ENCODE measurements at regions not wholly inside any gene's neighbourhood (a gene's known extent, or its start where the extent isn't known, plus 50 kb on each side); places are given as distances from the start of the nearest gene placed in this dataset.
A peak's percentile ranks its signal among the peaks of the same experiment; 100 is the strongest.

DNA sequence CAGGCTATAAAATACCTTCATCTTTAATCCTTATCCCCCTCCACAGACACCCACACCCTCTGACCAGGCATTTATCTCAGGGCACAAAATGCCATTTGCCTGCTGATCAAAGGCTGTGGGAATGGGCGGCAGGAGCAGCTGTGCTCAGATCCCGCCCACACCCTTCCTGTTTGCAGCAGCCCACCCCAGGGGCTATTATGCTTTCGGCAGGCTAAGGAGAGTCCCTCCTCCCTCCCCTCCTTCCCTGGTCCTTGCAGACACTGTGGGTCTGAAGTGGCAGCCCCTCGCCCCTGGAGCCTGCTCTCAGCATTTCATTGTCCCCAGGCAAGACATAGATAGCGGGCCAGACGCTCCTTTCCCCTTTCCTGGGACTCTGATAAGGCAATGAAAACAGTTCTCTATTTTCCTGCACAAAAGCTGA, 220.8 kb upstream of the HEY2 start (continued):
- TF ChIP-seq, protein P1, sequence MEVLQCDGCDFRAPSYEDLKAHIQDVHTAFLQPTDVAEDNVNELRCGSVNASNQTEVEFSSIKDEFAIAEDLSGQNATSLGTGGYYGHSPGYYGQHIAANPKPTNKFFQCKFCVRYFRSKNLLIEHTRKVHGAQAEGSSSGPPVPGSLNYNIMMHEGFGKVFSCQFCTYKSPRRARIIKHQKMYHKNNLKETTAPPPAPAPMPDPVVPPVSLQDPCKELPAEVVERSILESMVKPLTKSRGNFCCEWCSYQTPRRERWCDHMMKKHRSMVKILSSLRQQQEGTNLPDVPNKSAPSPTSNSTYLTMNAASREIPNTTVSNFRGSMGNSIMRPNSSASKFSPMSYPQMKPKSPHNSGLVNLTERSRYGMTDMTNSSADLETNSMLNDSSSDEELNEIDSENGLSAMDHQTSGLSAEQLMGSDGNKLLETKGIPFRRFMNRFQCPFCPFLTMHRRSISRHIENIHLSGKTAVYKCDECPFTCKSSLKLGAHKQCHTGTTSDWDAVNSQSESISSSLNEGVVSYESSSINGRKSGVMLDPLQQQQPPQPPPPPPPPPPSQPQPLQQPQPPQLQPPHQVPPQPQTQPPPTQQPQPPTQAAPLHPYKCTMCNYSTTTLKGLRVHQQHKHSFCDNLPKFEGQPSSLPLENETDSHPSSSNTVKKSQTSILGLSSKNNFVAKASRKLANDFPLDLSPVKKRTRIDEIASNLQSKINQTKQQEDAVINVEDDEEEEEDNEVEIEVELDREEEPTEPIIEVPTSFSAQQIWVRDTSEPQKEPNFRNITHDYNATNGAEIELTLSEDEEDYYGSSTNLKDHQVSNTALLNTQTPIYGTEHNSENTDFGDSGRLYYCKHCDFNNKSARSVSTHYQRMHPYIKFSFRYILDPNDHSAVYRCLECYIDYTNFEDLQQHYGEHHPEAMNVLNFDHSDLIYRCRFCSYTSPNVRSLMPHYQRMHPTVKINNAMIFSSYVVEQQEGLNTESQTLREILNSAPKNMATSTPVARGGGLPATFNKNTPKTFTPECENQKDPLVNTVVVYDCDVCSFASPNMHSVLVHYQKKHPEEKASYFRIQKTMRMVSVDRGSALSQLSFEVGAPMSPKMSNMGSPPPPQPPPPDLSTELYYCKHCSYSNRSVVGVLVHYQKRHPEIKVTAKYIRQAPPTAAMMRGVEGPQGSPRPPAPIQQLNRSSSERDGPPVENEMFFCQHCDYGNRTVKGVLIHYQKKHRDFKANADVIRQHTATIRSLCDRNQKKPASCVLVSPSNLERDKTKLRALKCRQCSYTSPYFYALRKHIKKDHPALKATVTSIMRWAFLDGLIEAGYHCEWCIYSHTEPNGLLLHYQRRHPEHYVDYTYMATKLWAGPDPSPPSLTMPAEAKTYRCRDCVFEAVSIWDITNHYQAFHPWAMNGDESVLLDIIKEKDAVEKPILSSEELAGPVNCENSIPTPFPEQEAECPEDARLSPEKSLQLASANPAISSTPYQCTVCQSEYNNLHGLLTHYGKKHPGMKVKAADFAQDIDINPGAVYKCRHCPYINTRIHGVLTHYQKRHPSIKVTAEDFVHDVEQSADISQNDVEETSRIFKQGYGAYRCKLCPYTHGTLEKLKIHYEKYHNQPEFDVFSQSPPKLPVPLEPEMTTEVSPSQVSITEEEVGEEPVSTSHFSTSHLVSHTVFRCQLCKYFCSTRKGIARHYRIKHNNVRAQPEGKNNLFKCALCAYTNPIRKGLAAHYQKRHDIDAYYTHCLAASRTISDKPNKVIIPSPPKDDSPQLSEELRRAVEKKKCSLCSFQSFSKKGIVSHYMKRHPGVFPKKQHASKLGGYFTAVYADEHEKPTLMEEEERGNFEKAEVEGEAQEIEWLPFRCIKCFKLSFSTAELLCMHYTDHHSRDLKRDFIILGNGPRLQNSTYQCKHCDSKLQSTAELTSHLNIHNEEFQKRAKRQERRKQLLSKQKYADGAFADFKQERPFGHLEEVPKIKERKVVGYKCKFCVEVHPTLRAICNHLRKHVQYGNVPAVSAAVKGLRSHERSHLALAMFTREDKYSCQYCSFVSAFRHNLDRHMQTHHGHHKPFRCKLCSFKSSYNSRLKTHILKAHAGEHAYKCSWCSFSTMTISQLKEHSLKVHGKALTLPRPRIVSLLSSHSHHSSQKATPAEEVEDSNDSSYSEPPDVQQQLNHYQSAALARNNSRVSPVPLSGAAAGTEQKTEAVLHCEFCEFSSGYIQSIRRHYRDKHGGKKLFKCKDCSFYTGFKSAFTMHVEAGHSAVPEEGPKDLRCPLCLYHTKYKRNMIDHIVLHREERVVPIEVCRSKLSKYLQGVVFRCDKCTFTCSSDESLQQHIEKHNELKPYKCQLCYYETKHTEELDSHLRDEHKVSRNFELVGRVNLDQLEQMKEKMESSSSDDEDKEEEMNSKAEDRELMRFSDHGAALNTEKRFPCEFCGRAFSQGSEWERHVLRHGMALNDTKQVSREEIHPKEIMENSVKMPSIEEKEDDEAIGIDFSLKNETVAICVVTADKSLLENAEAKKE (CRISPR knock-in tag; IDR thresholded peaks at IDR 0.05): no peak
- TF ChIP-seq, protein P2, sequence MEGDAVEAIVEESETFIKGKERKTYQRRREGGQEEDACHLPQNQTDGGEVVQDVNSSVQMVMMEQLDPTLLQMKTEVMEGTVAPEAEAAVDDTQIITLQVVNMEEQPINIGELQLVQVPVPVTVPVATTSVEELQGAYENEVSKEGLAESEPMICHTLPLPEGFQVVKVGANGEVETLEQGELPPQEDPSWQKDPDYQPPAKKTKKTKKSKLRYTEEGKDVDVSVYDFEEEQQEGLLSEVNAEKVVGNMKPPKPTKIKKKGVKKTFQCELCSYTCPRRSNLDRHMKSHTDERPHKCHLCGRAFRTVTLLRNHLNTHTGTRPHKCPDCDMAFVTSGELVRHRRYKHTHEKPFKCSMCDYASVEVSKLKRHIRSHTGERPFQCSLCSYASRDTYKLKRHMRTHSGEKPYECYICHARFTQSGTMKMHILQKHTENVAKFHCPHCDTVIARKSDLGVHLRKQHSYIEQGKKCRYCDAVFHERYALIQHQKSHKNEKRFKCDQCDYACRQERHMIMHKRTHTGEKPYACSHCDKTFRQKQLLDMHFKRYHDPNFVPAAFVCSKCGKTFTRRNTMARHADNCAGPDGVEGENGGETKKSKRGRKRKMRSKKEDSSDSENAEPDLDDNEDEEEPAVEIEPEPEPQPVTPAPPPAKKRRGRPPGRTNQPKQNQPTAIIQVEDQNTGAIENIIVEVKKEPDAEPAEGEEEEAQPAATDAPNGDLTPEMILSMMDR (conservative IDR thresholded peaks at IDR 0.05; ENCODE audit: low read depth in 2 of 2): no peak
- TF ChIP-seq EZH2phosphoT487 (IDR thresholded peaks at IDR 0.05; ENCODE audit: unreplicated experiment) (no peak), STAT1 (IDR thresholded peaks at IDR 0.05; ENCODE audit: unreplicated experiment) (no peak)
- TF ChIP-seq, protein P3, sequence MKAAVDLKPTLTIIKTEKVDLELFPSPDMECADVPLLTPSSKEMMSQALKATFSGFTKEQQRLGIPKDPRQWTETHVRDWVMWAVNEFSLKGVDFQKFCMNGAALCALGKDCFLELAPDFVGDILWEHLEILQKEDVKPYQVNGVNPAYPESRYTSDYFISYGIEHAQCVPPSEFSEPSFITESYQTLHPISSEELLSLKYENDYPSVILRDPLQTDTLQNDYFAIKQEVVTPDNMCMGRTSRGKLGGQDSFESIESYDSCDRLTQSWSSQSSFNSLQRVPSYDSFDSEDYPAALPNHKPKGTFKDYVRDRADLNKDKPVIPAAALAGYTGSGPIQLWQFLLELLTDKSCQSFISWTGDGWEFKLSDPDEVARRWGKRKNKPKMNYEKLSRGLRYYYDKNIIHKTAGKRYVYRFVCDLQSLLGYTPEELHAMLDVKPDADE (IDR thresholded peaks at IDR 0.05): no peak

DNA sequence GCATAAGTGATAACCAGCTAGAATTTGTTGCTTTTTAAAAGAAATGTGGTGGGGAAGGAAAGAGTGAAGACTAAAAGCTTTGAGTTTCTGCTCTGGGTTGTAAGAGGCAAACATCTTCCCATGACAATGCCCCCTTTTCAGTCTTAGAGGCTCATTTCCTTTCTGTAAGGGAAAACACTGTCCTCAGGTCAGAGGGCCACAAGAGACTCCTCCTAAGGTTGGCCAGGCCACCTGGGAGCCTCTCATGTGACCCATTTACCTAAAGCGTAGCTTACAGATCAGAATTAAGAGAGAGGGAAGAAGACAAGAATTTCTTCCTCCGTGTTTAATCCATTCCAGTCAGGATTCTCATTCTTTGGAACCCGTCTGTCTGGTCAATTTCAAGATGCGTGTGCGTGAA, 220.4 kb upstream of the HEY2 start:
- Histone ChIP-seq H3K27me3 (ENCODE audit: insufficient read depth) (no peaks in the 10 kb centered on the region), H2AFZ (peak overlapping the region; percentile 53), H3K9me2 (ENCODE audit: insufficient read depth) (0 out of 2 replicates have a peak, but pooled peaks cover 5% of the 10 kb centered on the region), H3K4me2 (peak overlapping the region; percentile 67), H3F3A (replicated peaks; ENCODE audit: low read depth) (no peaks in the 10 kb centered on the region), H3K36me3 (ENCODE audit: insufficient read depth) (no peaks in the 10 kb centered on the region), H3K4me3 (peak overlapping the region; percentile 37), H3K27ac (ENCODE audit: low read depth) (peak overlapping the region; percentile 86), H3K4me1 (ENCODE audit: insufficient read depth) (peaks cover 23% of the 10 kb centered on the region), H3K79me2 (replicated peaks; ENCODE audit: insufficient read depth) (no peaks in the 10 kb centered on the region), H4K20me1 (replicated peaks; ENCODE audit: insufficient read depth) (no peaks in the 10 kb centered on the region)
- DNase-seq (ENCODE audit: low spot score) (peak; percentile 42), ATAC-seq (peak; percentile 45)
- Mint-ChIP-seq H3K27me3 (ENCODE audit: insufficient read depth, low read depth, poor library complexity) (peaks cover 8% of the 10 kb centered on the region), H3K36me3 (ENCODE audit: low read depth) (no peaks in the 10 kb centered on the region), H3K4me1 (peaks cover 31% of the 10 kb centered on the region), H3K9me3 (no peaks in the 10 kb centered on the region), H3K27ac (peak overlapping the region; percentile 77; the same call in 1 of the 2 replicates), H3K4me3 (peak overlapping the region; percentile 0; the same call in 1 of the 3 replicates)
- TF ChIP-seq, protein P2 (conservative IDR thresholded peaks at IDR 0.05; ENCODE audit: low read depth in 2 of 2): no peak
- TF ChIP-seq ZNF331 (CRISPR knock-in tag; IDR thresholded peaks at IDR 0.05; ENCODE audit: low read depth) (no peak), ZNF114 (CRISPR knock-in tag; IDR thresholded peaks at IDR 0.05) (no peak), EZH2phosphoT487 (IDR thresholded peaks at IDR 0.05; ENCODE audit: unreplicated experiment) (no peak), NANOG (IDR thresholded peaks at IDR 0.05; ENCODE audit: borderline replicate concordance) (no peak), POLR2AphosphoS5 (IDR thresholded peaks at IDR 0.05; ENCODE audit: low read depth) (no peak)
- TF ChIP-seq, protein P3 (IDR thresholded peaks at IDR 0.05): no peak

All from GM23338 (cell line).